Parathyroid adenoma (tissue), 2 donors: ENCODE measurements at regions not wholly inside any gene's neighbourhood (a gene's known extent, or its start where the extent isn't known, plus 50 kb on each side); places are given as distances from the start of the nearest gene placed in this dataset.

Experiments
- H2AFZ ChIP-seq: fragments of 300-600 bp; sonication (generic); one replicate; pipeline ENCODE4 v1.7.0; 2017; ENCODE audit warnings: antibody characterized with exemption, mild to moderate bottlenecking
- H3K27ac ChIP-seq: fragments of 300-600 bp; sonication (generic); one replicate; pipeline ENCODE4 v1.7.0; 2017
- H3K27me3 ChIP-seq: fragments of 300-600 bp; sonication (generic); one replicate; pipeline ENCODE4 v1.7.0; 2017; ENCODE audit warnings: low read length; ENCODE audit not compliant: control insufficient read depth, insufficient read depth
- H3K36me3 ChIP-seq: fragments of 300-600 bp; sonication (generic); one replicate; pipeline ENCODE4 v1.7.0; 2017; ENCODE audit warnings: low read length; ENCODE audit not compliant: control insufficient read depth, insufficient read depth
- H3K4me1 ChIP-seq: fragments of 300-600 bp; sonication (generic); one replicate; pipeline ENCODE4 v1.7.0; 2017; ENCODE audit warnings: control low read depth
- H3K4me2 ChIP-seq: fragments of 300-600 bp; sonication (generic); one replicate; pipeline ENCODE4 v1.7.0; 2017; ENCODE audit warnings: low read length
- H3K4me3 ChIP-seq: fragments of 300-600 bp; sonication (generic); one replicate; pipeline ENCODE4 v1.7.0; 2017; ENCODE audit warnings: low read depth, low read length
- H3K79me2 ChIP-seq: fragments of 300-600 bp; sonication (generic); one replicate; pipeline ENCODE4 v1.7.0; 2017; ENCODE audit warnings: control low read depth
- H3K9ac ChIP-seq: fragments of 300-600 bp; sonication (generic); one replicate; pipeline ENCODE4 v1.7.0; 2017; ENCODE audit warnings: mild to moderate bottlenecking
- H3K9me3 ChIP-seq: fragments of 300-600 bp; sonication (generic); one replicate; pipeline ENCODE4 v1.7.0; 2017; ENCODE audit warnings: low read length; ENCODE audit not compliant: control insufficient read depth
- TF ChIP-seq, protein P1 (sequence below): fragments of 300-600 bp; sonication (generic); IDR thresholded peaks from one replicate; pipeline ENCODE4 v1.7.0; 2017; ENCODE audit warnings: antibody characterized with exemption, mild to moderate bottlenecking
- donor health status: primary hyperparathyroidism.

DNA sequence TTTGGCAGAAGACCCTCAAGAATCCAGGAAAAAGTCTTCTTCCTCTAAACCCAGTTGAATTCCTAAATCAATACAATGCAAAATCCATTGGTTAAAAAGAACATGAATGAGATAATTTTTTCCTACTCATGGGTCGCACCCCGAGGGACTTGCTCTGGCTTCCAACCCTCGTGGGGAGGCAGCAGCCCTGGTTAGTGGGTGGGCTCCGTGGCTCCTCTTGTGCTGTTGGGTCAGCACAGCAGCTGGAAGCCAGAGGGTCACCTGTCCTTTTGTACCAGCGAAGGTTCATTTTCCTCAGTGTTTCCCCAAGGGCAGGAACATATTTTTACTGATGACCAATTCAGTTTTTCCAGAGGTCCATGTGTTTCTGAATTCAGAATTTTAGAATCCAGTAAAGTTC is 120.6 kb upstream of the S1PR3 start:
- Histone ChIP-seq H3K27me3 (no peaks in the 10 kb centered on the region), H2AFZ (no peak overlapping the region), H3K36me3 (no peaks in the 10 kb centered on the region), H3K27ac (no peak overlapping the region), H3K9me3 (no peaks in the 10 kb centered on the region), H3K4me2 (no peak overlapping the region), H3K4me3 (no peak overlapping the region), H3K9ac (no peak overlapping the region), H3K79me2 (no peaks in the 10 kb centered on the region), H3K4me1 (no peaks in the 10 kb centered on the region)
- TF ChIP-seq, protein P1, sequence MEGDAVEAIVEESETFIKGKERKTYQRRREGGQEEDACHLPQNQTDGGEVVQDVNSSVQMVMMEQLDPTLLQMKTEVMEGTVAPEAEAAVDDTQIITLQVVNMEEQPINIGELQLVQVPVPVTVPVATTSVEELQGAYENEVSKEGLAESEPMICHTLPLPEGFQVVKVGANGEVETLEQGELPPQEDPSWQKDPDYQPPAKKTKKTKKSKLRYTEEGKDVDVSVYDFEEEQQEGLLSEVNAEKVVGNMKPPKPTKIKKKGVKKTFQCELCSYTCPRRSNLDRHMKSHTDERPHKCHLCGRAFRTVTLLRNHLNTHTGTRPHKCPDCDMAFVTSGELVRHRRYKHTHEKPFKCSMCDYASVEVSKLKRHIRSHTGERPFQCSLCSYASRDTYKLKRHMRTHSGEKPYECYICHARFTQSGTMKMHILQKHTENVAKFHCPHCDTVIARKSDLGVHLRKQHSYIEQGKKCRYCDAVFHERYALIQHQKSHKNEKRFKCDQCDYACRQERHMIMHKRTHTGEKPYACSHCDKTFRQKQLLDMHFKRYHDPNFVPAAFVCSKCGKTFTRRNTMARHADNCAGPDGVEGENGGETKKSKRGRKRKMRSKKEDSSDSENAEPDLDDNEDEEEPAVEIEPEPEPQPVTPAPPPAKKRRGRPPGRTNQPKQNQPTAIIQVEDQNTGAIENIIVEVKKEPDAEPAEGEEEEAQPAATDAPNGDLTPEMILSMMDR = no peak

DNA sequence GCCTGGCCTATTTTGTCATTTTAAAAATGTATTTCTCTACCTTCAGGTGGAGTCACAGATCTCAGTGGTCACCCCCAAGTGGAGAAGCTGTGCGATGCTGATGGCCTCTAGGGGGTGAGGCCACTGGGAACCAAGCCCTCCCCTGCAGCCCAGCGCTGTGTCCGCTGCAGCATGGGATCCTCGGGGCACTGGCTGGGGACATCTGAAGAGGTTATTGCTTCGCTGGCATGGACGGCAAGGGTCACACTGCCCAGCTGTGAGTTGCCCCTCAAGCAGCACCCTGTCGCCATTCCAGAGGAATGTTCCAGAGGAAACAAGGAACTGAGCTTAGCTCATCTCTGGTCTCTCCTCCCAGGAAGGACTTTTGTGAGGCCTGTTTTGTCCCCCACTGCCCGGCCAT is 119.6 kb upstream of the S1PR3 start:
- Histone ChIP-seq H3K4me2 (no peak overlapping the region), H3K27me3 (no peaks in the 10 kb centered on the region), H3K79me2 (no peaks in the 10 kb centered on the region), H3K4me3 (no peak overlapping the region), H3K9me3 (no peaks in the 10 kb centered on the region), H3K9ac (no peak overlapping the region), H3K36me3 (no peaks in the 10 kb centered on the region), H2AFZ (no peak overlapping the region), H3K27ac (no peak overlapping the region), H3K4me1 (no peaks in the 10 kb centered on the region)
- TF ChIP-seq, protein P1 = no peak

DNA sequence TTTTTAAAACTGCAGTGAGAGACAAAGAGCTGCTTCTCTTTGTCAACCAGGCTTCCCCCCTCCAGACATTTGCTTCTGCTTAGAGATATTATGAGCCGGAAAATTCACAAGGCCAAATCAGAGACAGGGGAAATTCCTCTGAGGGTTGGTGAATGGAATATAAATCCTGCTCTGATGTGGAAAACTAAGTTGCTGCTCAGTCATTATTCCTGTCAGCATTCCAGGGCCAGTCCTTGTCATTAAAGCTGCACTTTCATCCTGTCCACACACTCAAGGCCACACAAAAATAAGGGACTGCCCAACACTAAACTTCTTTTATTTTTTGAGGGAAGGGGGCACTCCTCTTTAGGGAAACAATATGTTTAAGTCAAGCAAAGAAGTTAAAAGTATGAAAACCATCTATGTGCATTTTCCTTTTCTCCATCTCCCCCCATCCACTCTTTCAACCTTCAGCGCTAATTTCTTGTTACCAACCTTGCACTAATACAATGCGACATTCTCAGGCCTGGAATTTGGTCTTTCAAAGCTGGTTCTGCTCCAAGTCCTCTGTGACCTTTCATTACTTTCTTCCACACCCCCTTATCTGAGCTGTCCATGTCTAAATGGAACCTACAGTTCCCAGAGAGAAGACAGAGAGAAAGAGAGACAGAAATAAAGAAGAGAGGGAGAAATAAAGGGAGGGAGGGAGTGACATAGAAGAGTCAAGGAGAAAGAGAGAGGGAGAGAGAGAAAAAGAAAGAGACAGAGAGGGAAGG is 118.9 kb upstream of the S1PR3 start:
- Histone ChIP-seq H3K36me3 (no peaks in the 10 kb centered on the region), H3K9ac (no peak overlapping the region), H2AFZ (no peak overlapping the region), H3K9me3 (no peaks in the 10 kb centered on the region), H3K4me3 (no peak overlapping the region), H3K4me1 (no peaks in the 10 kb centered on the region), H3K79me2 (no peaks in the 10 kb centered on the region), H3K4me2 (no peak overlapping the region), H3K27me3 (no peaks in the 10 kb centered on the region), H3K27ac (no peak overlapping the region)
- TF ChIP-seq, protein P1 = no peak

DNA sequence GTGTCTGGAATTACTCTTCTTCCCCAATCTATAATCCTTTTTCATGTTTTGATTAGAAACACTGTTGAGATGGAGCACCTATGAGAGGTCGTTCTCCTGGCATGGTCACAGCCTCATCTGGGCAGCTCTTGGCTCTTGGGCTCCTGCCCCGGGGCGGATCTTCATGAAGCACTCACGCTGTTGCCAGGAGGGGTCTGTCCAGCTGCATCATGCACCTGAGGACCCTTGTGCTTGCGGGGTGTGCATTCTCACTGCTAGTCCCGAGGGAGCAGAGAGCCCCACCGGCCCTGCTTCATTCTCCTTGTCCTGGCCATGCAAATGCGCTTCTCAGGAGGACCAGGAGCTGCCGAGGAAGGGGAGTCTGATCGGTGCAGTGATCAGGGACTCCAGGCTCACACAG is 117.6 kb upstream of the S1PR3 start:
- TF ChIP-seq, protein P1 = no peak
- no peaks in the 10 kb centered on the region for H3K4me1 ChIP-seq
- H3K9ac ChIP-seq = no peak overlapping the region
- H3K79me2 ChIP-seq = no peaks in the 10 kb centered on the region
- H3K4me2 ChIP-seq = no peak overlapping the region
- H3K36me3 ChIP-seq = no peaks in the 10 kb centered on the region
- H3K9me3 ChIP-seq = no peaks in the 10 kb centered on the region
- H3K27me3 ChIP-seq = no peaks in the 10 kb centered on the region
- no peak overlapping the region for H2AFZ ChIP-seq
- no peak overlapping the region for H3K27ac ChIP-seq
- no peak overlapping the region for H3K4me3 ChIP-seq

DNA sequence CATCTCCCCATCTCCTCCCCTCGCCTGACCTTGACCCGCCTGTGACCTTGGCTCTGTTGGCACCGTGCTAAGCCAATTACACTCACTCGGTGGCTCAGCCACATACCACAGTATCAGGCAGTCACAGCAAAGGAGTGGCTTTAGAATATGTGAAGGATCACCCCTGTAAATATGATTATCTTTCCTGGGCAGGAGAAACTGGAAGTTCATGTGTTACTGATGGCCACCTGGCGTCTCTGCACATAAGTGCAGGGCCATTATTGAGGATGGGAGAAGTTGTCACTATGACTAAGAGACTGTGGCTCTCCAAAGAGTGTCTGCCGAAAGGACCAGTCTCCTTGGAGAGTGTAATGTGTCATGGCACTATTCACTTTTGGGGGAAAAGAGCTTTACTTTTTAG is 116.9 kb upstream of the S1PR3 start:
- H3K4me3 ChIP-seq = no peak overlapping the region
- H3K27me3 ChIP-seq = no peaks in the 10 kb centered on the region
- H2AFZ ChIP-seq = no peak overlapping the region
- H3K9me3 ChIP-seq = no peaks in the 10 kb centered on the region
- TF ChIP-seq, protein P1 = no peak
- no peak overlapping the region for H3K9ac ChIP-seq
- H3K4me2 ChIP-seq = no peak overlapping the region
- H3K27ac ChIP-seq = no peak overlapping the region
- no peaks in the 10 kb centered on the region for H3K4me1 ChIP-seq
- no peaks in the 10 kb centered on the region for H3K36me3 ChIP-seq
- H3K79me2 ChIP-seq = no peaks in the 10 kb centered on the region
